WERI-Rb-1 (cell line): ENCODE measurements at regions not wholly inside any gene's neighbourhood (a gene's known extent, or its start where the extent isn't known, plus 50 kb on each side); places are given as distances from the start of the nearest gene placed in this dataset.

ENCODE experiments used
- DNase-seq: peaks from one replicate; pipeline ENCODE4 v3.0.0-alpha.2; 2020
- H3K27ac ChIP-seq: fragments of 250-450 bp; sonication (Bioruptor Pico); 2 replicates; pipeline ENCODE4 v1.5.1; 2020; ENCODE audit warnings: mild to moderate bottlenecking, moderate library complexity
- H3K27me3 ChIP-seq: fragments of 250-450 bp; sonication (Bioruptor Pico); 2 replicates; pipeline ENCODE4 v1.5.1; 2021; ENCODE audit warnings: mild to moderate bottlenecking, low read depth, moderate library complexity; ENCODE audit not compliant: insufficient read depth, severe bottlenecking
- H3K36me3 ChIP-seq: fragments of 250-450 bp; sonication (Bioruptor Pico); 2 replicates; pipeline ENCODE4 v1.5.1; 2020; ENCODE audit warnings: mild to moderate bottlenecking, moderate library complexity
- H3K4me3 ChIP-seq: 2 replicates; pipeline ENCODE4 v1.5.1; 2011; ENCODE audit warnings: low read depth, mild to moderate bottlenecking, control low read depth, low read length
- H3K9me3 ChIP-seq: fragments of 250-450 bp; sonication (Bioruptor Pico); 2 replicates; pipeline ENCODE4 v1.5.1; 2021; ENCODE audit warnings: mild to moderate bottlenecking, moderate library complexity; ENCODE audit not compliant: severe bottlenecking
- TF ChIP-seq, protein P1 (sequence below): IDR thresholded peaks from 2 replicates; pipeline ENCODE4 v1.5.1; 2011; ENCODE audit warnings: low read depth, mild to moderate bottlenecking, control low read depth, inconsistent platforms, low read length

DNA sequence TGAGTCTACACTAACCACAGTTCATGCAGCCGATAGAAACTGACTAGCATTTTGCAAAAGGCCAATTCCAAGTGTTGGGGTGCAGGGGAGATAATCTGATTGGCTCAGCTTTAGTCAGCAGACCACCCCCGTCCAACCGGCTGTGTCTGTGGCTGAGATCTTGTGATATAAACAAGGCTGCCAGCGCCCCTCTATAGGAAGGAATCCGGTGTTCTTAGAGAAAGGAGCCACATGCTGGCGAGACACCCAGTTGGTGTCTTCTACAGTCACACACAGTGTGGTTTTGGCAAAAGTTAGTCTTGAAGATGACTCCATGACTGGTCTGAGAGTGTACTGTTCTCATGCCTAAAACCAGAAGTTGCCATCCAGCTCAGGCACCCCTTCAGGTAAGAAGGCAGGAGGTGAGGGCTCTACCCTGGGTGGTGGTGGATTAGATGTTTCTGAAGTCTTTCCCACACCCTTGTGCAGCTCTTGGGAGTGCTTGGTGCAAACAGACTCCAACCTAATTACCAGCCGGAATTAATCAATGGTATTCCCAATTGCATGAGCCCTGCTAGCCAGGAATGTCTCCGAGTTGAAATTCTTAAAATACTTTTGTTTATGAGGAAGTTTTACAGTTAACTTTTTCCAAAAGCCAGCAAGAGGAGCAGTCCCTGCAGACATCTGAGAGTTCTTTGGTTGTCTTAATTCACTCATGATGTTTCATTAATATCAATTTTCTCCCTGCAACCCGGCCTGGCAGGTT is 172.3 kb upstream of the IRX6 start:
- no peak overlapping the region for H3K27ac ChIP-seq
- TF ChIP-seq, protein P1, sequence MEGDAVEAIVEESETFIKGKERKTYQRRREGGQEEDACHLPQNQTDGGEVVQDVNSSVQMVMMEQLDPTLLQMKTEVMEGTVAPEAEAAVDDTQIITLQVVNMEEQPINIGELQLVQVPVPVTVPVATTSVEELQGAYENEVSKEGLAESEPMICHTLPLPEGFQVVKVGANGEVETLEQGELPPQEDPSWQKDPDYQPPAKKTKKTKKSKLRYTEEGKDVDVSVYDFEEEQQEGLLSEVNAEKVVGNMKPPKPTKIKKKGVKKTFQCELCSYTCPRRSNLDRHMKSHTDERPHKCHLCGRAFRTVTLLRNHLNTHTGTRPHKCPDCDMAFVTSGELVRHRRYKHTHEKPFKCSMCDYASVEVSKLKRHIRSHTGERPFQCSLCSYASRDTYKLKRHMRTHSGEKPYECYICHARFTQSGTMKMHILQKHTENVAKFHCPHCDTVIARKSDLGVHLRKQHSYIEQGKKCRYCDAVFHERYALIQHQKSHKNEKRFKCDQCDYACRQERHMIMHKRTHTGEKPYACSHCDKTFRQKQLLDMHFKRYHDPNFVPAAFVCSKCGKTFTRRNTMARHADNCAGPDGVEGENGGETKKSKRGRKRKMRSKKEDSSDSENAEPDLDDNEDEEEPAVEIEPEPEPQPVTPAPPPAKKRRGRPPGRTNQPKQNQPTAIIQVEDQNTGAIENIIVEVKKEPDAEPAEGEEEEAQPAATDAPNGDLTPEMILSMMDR, result no peak

GRCh38 chr16:55152875-55153390 is 171.1 kb upstream of the IRX6 start:
- DNase-seq, result no peak
- H3K27me3 ChIP-seq, result no peaks in the 10 kb centered on the region
- TF ChIP-seq, protein P1, result no peak

More for the DNA sequence above, 172.3 kb upstream of the IRX6 start:
- Histone ChIP-seq H3K36me3 (no peaks in the 10 kb centered on the region), H3K4me3 (no peak overlapping the region), H3K9me3 (peaks cover 7% of the 10 kb centered on the region), H3K27me3 (no peaks in the 10 kb centered on the region)
- no peak for DNase-seq

DNA sequence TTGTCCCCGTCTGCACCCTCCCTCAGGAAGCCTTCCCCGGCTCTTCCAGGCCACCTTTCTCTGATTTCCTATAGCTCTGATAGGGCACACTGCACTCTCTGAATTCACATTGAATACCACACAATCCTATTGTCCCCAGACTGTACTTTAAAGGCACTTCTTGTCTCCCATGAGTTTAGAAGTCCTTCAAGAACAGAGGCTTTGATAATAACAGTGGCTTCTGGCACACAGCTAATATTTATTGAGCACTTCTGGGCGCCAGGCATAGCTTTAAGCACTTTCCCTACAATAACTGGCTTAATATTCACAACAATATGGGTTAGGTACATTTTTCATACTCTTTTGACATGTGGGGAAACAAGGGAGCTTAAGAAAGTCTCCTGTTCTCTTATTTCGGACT is 169.7 kb upstream of the IRX6 start:
- TF ChIP-seq, protein P1, result no peak
- Histone ChIP-seq H3K27me3 (no peaks in the 10 kb centered on the region), H3K36me3 (no peaks in the 10 kb centered on the region), H3K9me3 (no peaks in the 10 kb centered on the region), H3K27ac (no peak overlapping the region), H3K4me3 (no peak overlapping the region)
- DNase-seq, result no peak

More at GRCh38 chr16:55152875-55153390, 171.1 kb upstream of the IRX6 start:
- Histone ChIP-seq H3K27ac (no peak overlapping the region), H3K9me3 (peaks cover 7% of the 10 kb centered on the region), H3K4me3 (no peak overlapping the region), H3K36me3 (no peaks in the 10 kb centered on the region)

DNA sequence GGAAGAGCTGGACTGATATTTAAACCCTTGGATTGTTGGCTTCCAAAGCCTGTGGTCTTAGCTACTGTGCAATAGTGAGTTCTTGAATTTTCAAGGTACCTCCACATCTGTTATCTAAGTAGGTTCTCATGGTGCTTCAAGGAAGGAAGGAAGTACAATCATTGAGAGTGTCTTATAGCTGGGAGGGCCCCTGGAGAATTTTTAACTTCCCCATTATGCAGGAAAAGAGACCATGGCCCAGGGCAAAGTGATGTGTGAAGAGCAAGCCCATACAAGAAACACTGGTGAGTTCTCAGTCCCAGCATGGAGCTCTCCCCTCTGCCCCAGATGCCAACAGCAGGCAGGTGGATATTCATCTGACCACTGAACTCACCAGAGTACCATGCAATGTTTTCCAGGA is 169.0 kb upstream of the IRX6 start:
- TF ChIP-seq, protein P1, result no peak
- no peak overlapping the region for H3K27ac ChIP-seq
- no peak for DNase-seq
- H3K4me3 ChIP-seq, result no peak overlapping the region
- H3K36me3 ChIP-seq, result no peaks in the 10 kb centered on the region
- H3K27me3 ChIP-seq, result no peaks in the 10 kb centered on the region
- peaks cover 4% of the 10 kb centered on the region for H3K9me3 ChIP-seq

- H3K27ac ChIP-seq, result no peak overlapping the region
- no peaks in the 10 kb centered on the region for H3K36me3 ChIP-seq
- TF ChIP-seq, protein P1, result no peak
- H3K27me3 ChIP-seq, result no peaks in the 10 kb centered on the region
- DNase-seq, result no peak
- no peak overlapping the region for H3K4me3 ChIP-seq
- H3K9me3 ChIP-seq, result peaks cover 4% of the 10 kb centered on the region
Observed at GRCh38 chr16:55155815-55156214, 168.2 kb upstream of the IRX6 start.
